Neuronal stem cell (in vitro differentiated cells): ENCODE measurements at regions not wholly inside any gene's neighbourhood (a gene's known extent, or its start where the extent isn't known, plus 50 kb on each side); places are given as distances from the start of the nearest gene placed in this dataset.
"Not testable (repeated sequence)": the region's sequence is repeated elsewhere in the genome, so short reads cannot be mapped to it uniquely, and the experiment has no call there.

Experiments
- DNase-seq: peaks from one replicate; pipeline ENCODE4 v3.0.0-alpha.2; 2013; ENCODE audit warnings: low spot score
- H2AFZ ChIP-seq: one replicate; pipeline ENCODE4 v1.6.1; 2013; ENCODE audit warnings: mild to moderate bottlenecking, low read length, inconsistent platforms
- H2AK5ac ChIP-seq: 2 replicates; pipeline ENCODE4 v1.6.1; 2013; ENCODE audit warnings: low read depth, mild to moderate bottlenecking, inconsistent platforms, low read length, moderate library complexity, mixed read lengths
- H2BK120ac ChIP-seq: 2 replicates; pipeline ENCODE4 v1.6.1; 2013; ENCODE audit warnings: low read depth, mild to moderate bottlenecking, inconsistent platforms, low read length, moderate library complexity, mixed read lengths
- H2BK12ac ChIP-seq: one replicate; pipeline ENCODE4 v1.6.1; 2013; ENCODE audit warnings: low read length, inconsistent platforms
- H2BK15ac ChIP-seq: 2 replicates; pipeline ENCODE4 v1.6.1; 2013; ENCODE audit warnings: mild to moderate bottlenecking, low read length, inconsistent platforms, mixed read lengths
- H2BK5ac ChIP-seq: one replicate; pipeline ENCODE4 v1.6.1; 2013; ENCODE audit warnings: inconsistent platforms, mild to moderate bottlenecking, low read length, moderate library complexity
- H3K14ac ChIP-seq: one replicate; pipeline ENCODE4 v1.6.1; 2013; ENCODE audit warnings: low read length, inconsistent platforms
- H3K18ac ChIP-seq: 2 replicates; pipeline ENCODE4 v1.6.1; 2013; ENCODE audit warnings: low read length, inconsistent platforms
- H3K23ac ChIP-seq: 2 replicates; pipeline ENCODE4 v1.6.1; 2013; ENCODE audit warnings: low read depth, mild to moderate bottlenecking, mixed read lengths, low read length, inconsistent platforms; ENCODE audit not compliant: poor library complexity
- H3K27ac ChIP-seq: replicated peaks from 3 replicates; pipeline ENCODE4 v1.5.1; 2013; ENCODE audit warnings: low read length, inconsistent platforms
- H3K27me3 ChIP-seq, 3 experiments: 2 replicates each; pipeline ENCODE4 v1.6.1; 2013; ENCODE audit warnings: low read length in 3 of 3, mild to moderate bottlenecking in 2 of 3, inconsistent platforms in 1 of 3, low read depth in 1 of 3, mixed read lengths in 1 of 3, moderate library complexity in 1 of 3; ENCODE audit not compliant: control insufficient read depth in 3 of 3, insufficient read depth in 3 of 3
- H3K36me3 ChIP-seq, 2 donors: replicated peaks in 1 of 2; 2 replicates each; pipeline ENCODE4 v1.6.1; 2013; ENCODE audit warnings: low read length in 2 of 2; ENCODE audit not compliant: control insufficient read depth in 2 of 2, insufficient read depth in 2 of 2
- H3K4ac ChIP-seq: 2 replicates; pipeline ENCODE4 v1.6.1; 2013; ENCODE audit warnings: inconsistent platforms, mild to moderate bottlenecking, low read length, moderate library complexity
- H3K4me1 ChIP-seq, 2 donors: 1 replicate in 1 of 2; 2 replicates in 1 of 2; pipeline ENCODE4 v1.6.1; 2013; ENCODE audit warnings: low read length in 2 of 2, low read depth in 1 of 2; ENCODE audit not compliant: control insufficient read depth in 2 of 2, insufficient read depth in 1 of 2
- H3K4me2 ChIP-seq: one replicate; pipeline ENCODE4 v1.6.1; 2013; ENCODE audit warnings: mild to moderate bottlenecking, low read length, inconsistent platforms; ENCODE audit not compliant: insufficient read depth, poor library complexity, severe bottlenecking
- H3K4me3 ChIP-seq, 2 donors: 2 replicates each; pipeline ENCODE4 v1.5.1; 2013; ENCODE audit warnings: low read length in 2 of 2, mild to moderate bottlenecking in 2 of 2, inconsistent platforms in 1 of 2, moderate library complexity in 1 of 2
- H3K79me1 ChIP-seq: one replicate; pipeline ENCODE4 v1.6.1; 2013; ENCODE audit warnings: low read depth, mild to moderate bottlenecking, inconsistent platforms, low read length, moderate library complexity
- H3K9ac ChIP-seq: one replicate; pipeline ENCODE4 v1.6.1; 2013; ENCODE audit warnings: mild to moderate bottlenecking, low read depth, low read length, inconsistent platforms; ENCODE audit not compliant: poor library complexity
- H3K9me3 ChIP-seq, 2 donors: replicated peaks in 1 of 2; 2 replicates each; pipeline versions ENCODE3 to v1.6.1; 2013; ENCODE audit warnings: low read length in 2 of 2, mild to moderate bottlenecking in 2 of 2, inconsistent platforms in 1 of 2, low read depth in 1 of 2, mixed read lengths in 1 of 2, moderate library complexity in 1 of 2; ENCODE audit not compliant: control insufficient read depth in 2 of 2, insufficient read depth in 1 of 2
- H4K8ac ChIP-seq: one replicate; pipeline ENCODE4 v1.6.1; 2013; ENCODE audit warnings: low read depth, mild to moderate bottlenecking, inconsistent platforms, low read length, moderate library complexity
- H4K91ac ChIP-seq: one replicate; pipeline ENCODE4 v1.6.1; 2013; ENCODE audit warnings: low read length, low read depth, mild to moderate bottlenecking, inconsistent platforms; ENCODE audit not compliant: poor library complexity
- WGBS, 2 donors: extraction: QIAGEN DNeasy Blood & Tissue Kit; methylation state at CpG; one replicate each; pipeline ENCODE4 v1.1.7; 2013; ENCODE audit warnings: missing lambda C conversion rate in 2 of 2, mixed read lengths in 1 of 2; ENCODE audit not compliant: insufficient read length in 2 of 2, insufficient replicate concordance in 1 of 2; ENCODE audit errors: extremely low coverage in 2 of 2; 5-methylcytosine and 5-hydroxymethylcytosine counted together

GRCh38 chr3:178947738-178948137 is 123.9 kb downstream of the ZMAT3 start:
- no peak overlapping the region for H2BK12ac ChIP-seq
- no peaks in the 10 kb centered on the region for H3K27me3 ChIP-seq
- no peaks in the 10 kb centered on the region for H3K9me3 ChIP-seq
- H3K36me3 ChIP-seq, result no peaks in the 10 kb centered on the region
- H3K27ac ChIP-seq, result no peak overlapping the region
- H3K79me1 ChIP-seq, result no peaks in the 10 kb centered on the region
- no peak overlapping the region for H2BK120ac ChIP-seq
- no peak overlapping the region for H3K14ac ChIP-seq
- H3K4me3 ChIP-seq, result no peak overlapping the region
- H2BK5ac ChIP-seq, result no peak overlapping the region
- H2AK5ac ChIP-seq, result no peak overlapping the region
- DNase-seq, result no peak
- H3K4me1 ChIP-seq, result no peaks in the 10 kb centered on the region
- no peak overlapping the region for H3K4me2 ChIP-seq
- H3K9ac ChIP-seq, result no peak overlapping the region
- H3K18ac ChIP-seq, result no peak overlapping the region
- no peak overlapping the region for H3K4ac ChIP-seq
- no peak overlapping the region for H2AFZ ChIP-seq
- H4K8ac ChIP-seq, result no peak overlapping the region
- H3K23ac ChIP-seq, result no peak overlapping the region
- H2BK15ac ChIP-seq, result no peak overlapping the region
- no peak overlapping the region for H4K91ac ChIP-seq

DNA sequence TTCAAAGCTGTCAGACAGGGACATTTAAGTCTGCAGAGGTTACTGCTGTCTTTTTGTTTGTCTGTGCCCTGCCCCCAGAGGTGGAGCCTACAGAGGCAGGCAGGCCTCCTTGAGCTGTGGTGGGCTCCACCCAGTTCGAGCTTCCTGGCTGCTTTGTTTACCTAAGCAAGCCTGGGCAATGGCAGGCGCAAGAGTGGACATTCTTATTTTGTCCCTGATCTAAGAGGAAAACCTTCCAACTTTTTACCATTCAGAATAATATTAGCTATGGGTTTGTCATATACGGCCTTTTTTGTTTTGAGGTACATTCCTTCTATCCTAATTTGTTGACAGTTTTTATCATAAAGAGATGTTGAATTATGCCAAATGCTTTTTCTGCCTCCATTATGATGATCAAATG is 129.3 kb downstream of the ZMAT3 start:
- H3K79me1 ChIP-seq, H4K8ac ChIP-seq, H2AFZ ChIP-seq, H3K4me3 ChIP-seq, H3K23ac ChIP-seq, H3K27me3 ChIP-seq, H3K14ac ChIP-seq, H3K9ac ChIP-seq, H3K4ac ChIP-seq, H2BK5ac ChIP-seq, H2BK12ac ChIP-seq, H3K9me3 ChIP-seq, H4K91ac ChIP-seq, H3K4me2 ChIP-seq, H3K36me3 ChIP-seq, H3K18ac ChIP-seq, H2BK120ac ChIP-seq, H3K4me1 ChIP-seq, H2BK15ac ChIP-seq, H3K27ac ChIP-seq, H2AK5ac ChIP-seq, DNase-seq: not testable (repeated sequence)
- no CpG with 5 or more reads among the region's 3 CpGs for WGBS, 2 donors

DNA sequence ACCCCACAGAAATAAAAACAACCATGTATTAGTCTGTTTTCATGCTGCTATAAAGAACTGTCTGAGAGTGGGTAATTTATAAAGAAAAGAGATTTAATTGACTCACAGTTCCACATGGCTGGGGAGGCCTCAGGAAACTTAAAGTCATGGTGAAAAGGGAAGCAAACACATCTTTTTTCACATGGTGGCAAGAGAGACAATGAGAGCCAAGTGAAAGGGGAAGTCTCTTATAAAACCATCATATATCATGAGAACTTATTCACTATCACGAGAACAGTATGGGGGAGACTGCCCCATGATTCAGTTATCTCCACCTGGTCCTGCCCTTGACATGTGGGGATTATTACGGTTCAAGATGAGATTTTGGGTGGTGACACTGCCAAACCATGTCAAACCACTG is 141.5 kb downstream of the ZMAT3 start:
- Histone ChIP-seq H3K14ac (no peak overlapping the region), H3K4me1 (no peaks in the 10 kb centered on the region), H3K4ac (no peak overlapping the region), H2BK15ac (no peak overlapping the region), H4K8ac (no peak overlapping the region), H3K4me2 (no peak overlapping the region), H2BK12ac (no peak overlapping the region), H3K27me3 (no peaks in the 10 kb centered on the region), H3K4me3 (no peak overlapping the region), H2AK5ac (no peak overlapping the region), H3K9ac (no peak overlapping the region), H4K91ac (no peak overlapping the region), H3K23ac (no peak overlapping the region), H3K9me3 (peaks cover 0 to 1% of the 10 kb centered on the region in 2 donors), H3K79me1 (no peaks in the 10 kb centered on the region), H2BK5ac (no peak overlapping the region), H3K27ac (no peak overlapping the region), H2AFZ (no peak overlapping the region), H2BK120ac (no peak overlapping the region), H3K36me3 (no peaks in the 10 kb centered on the region), H3K18ac (no peak overlapping the region)
- DNase-seq, result no peak
- WGBS, 2 donors, result no CpG with 5 or more reads among the region's 2 CpGs

GRCh38 chr3:178916223-178916622 is 155.4 kb downstream of the ZMAT3 start:
- Histone ChIP-seq H2AFZ (no peak overlapping the region), H3K23ac (no peak overlapping the region)

More at GRCh38 chr3:178916223-178916622, 155.4 kb downstream of the ZMAT3 start:
- Histone ChIP-seq H2BK15ac (no peak overlapping the region), H3K36me3 (no peaks in the 10 kb centered on the region), H3K18ac (no peak overlapping the region), H3K4me2 (no peak overlapping the region), H3K4ac (no peak overlapping the region), H2BK5ac (no peak overlapping the region), H3K27me3 (no peaks in the 10 kb centered on the region), H4K91ac (no peak overlapping the region), H3K9ac (no peak overlapping the region), H3K4me3 (no peak overlapping the region), H3K79me1 (no peaks in the 10 kb centered on the region), H3K9me3 (peaks cover 0 to 8% of the 10 kb centered on the region in 2 donors), H2BK12ac (no peak overlapping the region), H2BK120ac (no peak overlapping the region), H3K14ac (no peak overlapping the region), H3K27ac (no peak overlapping the region), H3K4me1 (no peaks in the 10 kb centered on the region), H2AK5ac (no peak overlapping the region), H4K8ac (no peak overlapping the region)
- no peak for DNase-seq
